Ishikawa (cell line): ENCODE measurements at regions not wholly inside any gene's neighbourhood (a gene's known extent, or its start where the extent isn't known, plus 50 kb on each side); places are given as distances from the start of the nearest gene placed in this dataset.

ENCODE experiments used
- CEBPB ChIP-seq: IDR thresholded peaks from 2 replicates; pipeline ENCODE4 v1.6.1; 2012
- CREB1 ChIP-seq: IDR thresholded peaks from 2 replicates; pipeline ENCODE4 v1.6.1; 2012; ENCODE audit warnings: low read depth
- EGR1 ChIP-seq: IDR thresholded peaks from 2 replicates; pipeline ENCODE4 v1.6.1; 2012
- EP300 ChIP-seq: IDR thresholded peaks from 2 replicates; pipeline ENCODE4 v1.6.1; 2012; ENCODE audit warnings: borderline replicate concordance
- TAF1 ChIP-seq: IDR thresholded peaks from 2 replicates; pipeline ENCODE4 v1.6.1; 2012; ENCODE audit warnings: low read depth, mild to moderate bottlenecking
- TEAD4 ChIP-seq: IDR thresholded peaks from 2 replicates; pipeline ENCODE4 v1.6.1; 2012
- TF ChIP-seq, protein P1 (sequence below): IDR thresholded peaks from 2 replicates; pipeline ENCODE4 v1.6.1; 2012; ENCODE audit warnings: low read depth, mild to moderate bottlenecking
- TF ChIP-seq, protein P2 (sequence below): IDR thresholded peaks from 2 replicates; pipeline ENCODE4 v1.6.1; 2012

DNA sequence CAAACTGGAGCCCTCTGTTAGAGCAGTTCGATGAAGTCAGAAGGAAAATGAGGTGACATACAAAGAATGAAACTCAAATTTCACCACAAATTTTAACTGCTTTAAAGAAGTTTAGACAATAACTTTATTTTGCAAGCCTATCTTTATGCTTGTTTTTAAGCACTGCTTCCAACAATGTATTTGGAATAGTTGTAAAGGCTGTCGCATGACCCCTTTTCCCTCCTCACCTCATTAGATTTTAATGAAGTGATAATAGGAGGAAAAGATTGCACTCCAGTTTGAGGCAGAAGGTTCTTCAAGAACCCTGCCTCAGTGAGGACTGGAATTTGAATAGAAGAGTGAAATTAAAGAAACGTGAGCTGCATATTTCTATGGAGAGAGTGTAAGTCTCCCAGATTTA is 386.1 kb upstream of the NR3C2 start:
- no peak for TF ChIP-seq TAF1
- TF ChIP-seq CREB1 = no peak
- TF ChIP-seq EP300 = no peak
- TF ChIP-seq, protein P1, sequence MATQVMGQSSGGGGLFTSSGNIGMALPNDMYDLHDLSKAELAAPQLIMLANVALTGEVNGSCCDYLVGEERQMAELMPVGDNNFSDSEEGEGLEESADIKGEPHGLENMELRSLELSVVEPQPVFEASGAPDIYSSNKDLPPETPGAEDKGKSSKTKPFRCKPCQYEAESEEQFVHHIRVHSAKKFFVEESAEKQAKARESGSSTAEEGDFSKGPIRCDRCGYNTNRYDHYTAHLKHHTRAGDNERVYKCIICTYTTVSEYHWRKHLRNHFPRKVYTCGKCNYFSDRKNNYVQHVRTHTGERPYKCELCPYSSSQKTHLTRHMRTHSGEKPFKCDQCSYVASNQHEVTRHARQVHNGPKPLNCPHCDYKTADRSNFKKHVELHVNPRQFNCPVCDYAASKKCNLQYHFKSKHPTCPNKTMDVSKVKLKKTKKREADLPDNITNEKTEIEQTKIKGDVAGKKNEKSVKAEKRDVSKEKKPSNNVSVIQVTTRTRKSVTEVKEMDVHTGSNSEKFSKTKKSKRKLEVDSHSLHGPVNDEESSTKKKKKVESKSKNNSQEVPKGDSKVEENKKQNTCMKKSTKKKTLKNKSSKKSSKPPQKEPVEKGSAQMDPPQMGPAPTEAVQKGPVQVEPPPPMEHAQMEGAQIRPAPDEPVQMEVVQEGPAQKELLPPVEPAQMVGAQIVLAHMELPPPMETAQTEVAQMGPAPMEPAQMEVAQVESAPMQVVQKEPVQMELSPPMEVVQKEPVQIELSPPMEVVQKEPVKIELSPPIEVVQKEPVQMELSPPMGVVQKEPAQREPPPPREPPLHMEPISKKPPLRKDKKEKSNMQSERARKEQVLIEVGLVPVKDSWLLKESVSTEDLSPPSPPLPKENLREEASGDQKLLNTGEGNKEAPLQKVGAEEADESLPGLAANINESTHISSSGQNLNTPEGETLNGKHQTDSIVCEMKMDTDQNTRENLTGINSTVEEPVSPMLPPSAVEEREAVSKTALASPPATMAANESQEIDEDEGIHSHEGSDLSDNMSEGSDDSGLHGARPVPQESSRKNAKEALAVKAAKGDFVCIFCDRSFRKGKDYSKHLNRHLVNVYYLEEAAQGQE = no peak
- TF ChIP-seq, protein P2, sequence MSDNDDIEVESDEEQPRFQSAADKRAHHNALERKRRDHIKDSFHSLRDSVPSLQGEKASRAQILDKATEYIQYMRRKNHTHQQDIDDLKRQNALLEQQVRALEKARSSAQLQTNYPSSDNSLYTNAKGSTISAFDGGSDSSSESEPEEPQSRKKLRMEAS = no peak
- TF ChIP-seq TEAD4 = no peak
- TF ChIP-seq EGR1 = no peak
- no peak for TF ChIP-seq CEBPB
